ENCODE measurements at regions not wholly inside any gene's neighbourhood (a gene's known extent, or its start where the extent isn't known, plus 50 kb on each side); places are given as distances from the start of the nearest gene placed in this dataset.

- no peaks in the 10 kb centered on the region for H3K36me3 ChIP-seq (ENCODE audit: control insufficient read depth in 1 of 2, insufficient read depth in 2 of 2, low read length in 2 of 2)
- no peak overlapping the region for H3K27ac ChIP-seq (ENCODE audit: low read length)
- no peaks in the 10 kb centered on the region for H3K4me1 ChIP-seq (ENCODE audit: control insufficient read depth in 1 of 2, insufficient read depth in 2 of 2, low read length in 2 of 2)
- H3K9me3 ChIP-seq (ENCODE audit: control insufficient read depth in 1 of 2, low read length in 2 of 2): peaks cover 14 to 22% of the 10 kb centered on the region in 2 donors
- no peak overlapping the region for H3K4me3 ChIP-seq (ENCODE audit: low read depth in 1 of 2, low read length in 2 of 2)
- H3K27me3 ChIP-seq (ENCODE audit: low read depth, low read length): no peaks in the 10 kb centered on the region
Measured at GRCh38 chr6:4382362-4382853, 247.0 kb upstream of the ECI2 start.

- no peaks in the 10 kb centered on the region for H3K36me3 ChIP-seq (ENCODE audit: control insufficient read depth in 1 of 2, insufficient read depth in 2 of 2, low read length in 2 of 2)
Measured at GRCh38 chr6:4381381-4381780, 246.0 kb upstream of the ECI2 start.

DNA sequence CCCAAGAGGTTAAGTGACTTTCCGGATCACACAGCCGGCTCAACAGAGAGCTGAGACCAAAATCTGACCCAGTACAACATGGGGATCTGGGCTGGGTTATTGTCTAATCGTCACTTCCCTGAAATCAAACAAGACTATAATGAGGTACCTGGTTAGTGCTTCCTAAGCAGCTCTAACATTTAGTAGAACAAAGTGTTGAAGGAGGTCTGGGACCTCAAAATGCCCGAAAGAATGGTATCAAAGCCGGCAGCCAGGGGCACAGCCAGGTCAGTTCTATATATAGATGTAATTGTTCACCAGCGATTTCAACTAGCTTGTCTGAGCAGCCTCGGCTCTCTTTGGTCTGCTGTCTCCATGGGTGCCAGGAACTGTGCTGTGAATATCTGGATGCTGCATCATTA, 245.5 kb upstream of the ECI2 start:
- Histone ChIP-seq H3K9me3 (ENCODE audit: control insufficient read depth in 1 of 2, low read length in 2 of 2) (peaks cover 14 to 22% of the 10 kb centered on the region in 2 donors), H3K27me3 (ENCODE audit: low read depth, low read length) (no peaks in the 10 kb centered on the region), H3K4me3 (ENCODE audit: low read depth in 1 of 2, low read length in 2 of 2) (no peak overlapping the region), H3K27ac (ENCODE audit: low read length) (no peak overlapping the region), H3K4me1 (ENCODE audit: control insufficient read depth in 1 of 2, insufficient read depth in 2 of 2, low read length in 2 of 2) (no peaks in the 10 kb centered on the region), H3K36me3 (ENCODE audit: control insufficient read depth in 1 of 2, insufficient read depth in 2 of 2, low read length in 2 of 2) (no peaks in the 10 kb centered on the region)

More at GRCh38 chr6:4381381-4381780, 246.0 kb upstream of the ECI2 start:
- Histone ChIP-seq H3K27me3 (ENCODE audit: low read depth, low read length) (no peaks in the 10 kb centered on the region), H3K4me3 (ENCODE audit: low read depth in 1 of 2, low read length in 2 of 2) (no peak overlapping the region), H3K27ac (ENCODE audit: low read length) (no peak overlapping the region), H3K4me1 (ENCODE audit: control insufficient read depth in 1 of 2, insufficient read depth in 2 of 2, low read length in 2 of 2) (no peaks in the 10 kb centered on the region), H3K9me3 (ENCODE audit: control insufficient read depth in 1 of 2, low read length in 2 of 2) (peaks cover 14 to 22% of the 10 kb centered on the region in 2 donors)

DNA sequence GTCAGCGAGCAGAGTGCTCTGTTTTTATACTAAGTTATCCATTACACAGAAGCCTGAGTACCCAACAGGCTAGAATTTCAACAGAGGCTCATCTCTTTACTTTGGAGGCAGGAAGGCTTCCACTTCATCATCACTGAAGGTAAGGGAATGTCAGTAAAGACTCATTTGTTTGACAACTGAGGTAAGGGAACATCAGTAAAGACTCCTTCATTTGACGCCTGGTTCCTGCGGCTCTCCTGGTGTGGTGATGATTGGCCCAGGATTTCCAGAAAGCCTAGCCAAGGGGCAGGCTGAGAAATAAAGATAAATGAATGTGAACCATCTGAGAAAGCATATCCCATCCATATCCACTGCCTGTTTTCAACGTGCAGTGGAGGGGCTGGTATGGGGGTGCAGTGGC, 244.6 kb upstream of the ECI2 start:
- H3K36me3 ChIP-seq (ENCODE audit: control insufficient read depth in 1 of 2, insufficient read depth in 2 of 2, low read length in 2 of 2): no peaks in the 10 kb centered on the region
- H3K4me1 ChIP-seq (ENCODE audit: control insufficient read depth in 1 of 2, insufficient read depth in 2 of 2, low read length in 2 of 2): no peaks in the 10 kb centered on the region
- H3K27ac ChIP-seq (ENCODE audit: low read length): no peak overlapping the region

DNA sequence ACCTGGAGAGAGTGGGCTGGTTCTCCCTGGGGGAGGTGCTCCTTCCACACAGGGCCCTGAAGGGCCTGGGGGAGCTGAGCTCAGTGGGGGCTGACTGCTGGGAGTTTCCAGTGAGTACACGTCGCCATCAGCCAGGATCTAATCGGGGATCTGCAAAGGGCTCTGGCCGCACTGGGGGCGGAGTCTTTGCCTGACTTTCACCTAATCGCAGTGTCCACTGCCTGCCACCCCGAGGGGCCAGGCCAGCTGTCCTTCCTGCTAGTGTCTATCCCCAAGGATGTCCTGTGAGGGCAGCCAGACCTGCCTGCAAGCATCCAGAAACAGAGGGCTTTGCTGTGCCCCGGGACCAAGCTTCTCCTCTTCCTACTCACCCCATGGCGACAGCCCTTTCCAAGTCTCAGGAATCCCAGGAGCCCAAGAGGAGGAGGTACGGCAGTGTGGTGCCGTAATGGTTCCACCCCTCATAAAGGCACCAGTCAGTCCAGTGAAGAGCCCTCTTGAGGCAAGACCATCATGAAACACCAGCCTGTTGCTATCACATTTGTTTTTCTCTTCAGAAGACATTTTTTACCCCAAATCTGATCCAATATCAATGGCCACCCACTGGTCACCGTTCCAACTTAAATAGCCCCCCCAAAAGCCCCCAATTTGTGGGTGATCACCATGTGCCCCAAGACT, 243.1 kb upstream of the ECI2 start:
- Histone ChIP-seq H3K4me1 (ENCODE audit: control insufficient read depth in 1 of 2, insufficient read depth in 2 of 2, low read length in 2 of 2) (no peaks in the 10 kb centered on the region), H3K27me3 (ENCODE audit: low read depth, low read length) (no peaks in the 10 kb centered on the region), H3K4me3 (ENCODE audit: low read depth in 1 of 2, low read length in 2 of 2) (no peak overlapping the region), H3K9me3 (ENCODE audit: control insufficient read depth in 1 of 2, low read length in 2 of 2) (peaks cover 3 to 7% of the 10 kb centered on the region in 2 donors), H3K36me3 (ENCODE audit: control insufficient read depth in 1 of 2, insufficient read depth in 2 of 2, low read length in 2 of 2) (no peaks in the 10 kb centered on the region), H3K27ac (ENCODE audit: low read length) (no peak overlapping the region)

More for the DNA sequence above, 244.6 kb upstream of the ECI2 start:
- H3K4me3 ChIP-seq (ENCODE audit: low read depth in 1 of 2, low read length in 2 of 2): no peak overlapping the region
- peaks cover 14 to 17% of the 10 kb centered on the region in 2 donors for H3K9me3 ChIP-seq (ENCODE audit: control insufficient read depth in 1 of 2, low read length in 2 of 2)
- no peaks in the 10 kb centered on the region for H3K27me3 ChIP-seq (ENCODE audit: low read depth, low read length)

DNA sequence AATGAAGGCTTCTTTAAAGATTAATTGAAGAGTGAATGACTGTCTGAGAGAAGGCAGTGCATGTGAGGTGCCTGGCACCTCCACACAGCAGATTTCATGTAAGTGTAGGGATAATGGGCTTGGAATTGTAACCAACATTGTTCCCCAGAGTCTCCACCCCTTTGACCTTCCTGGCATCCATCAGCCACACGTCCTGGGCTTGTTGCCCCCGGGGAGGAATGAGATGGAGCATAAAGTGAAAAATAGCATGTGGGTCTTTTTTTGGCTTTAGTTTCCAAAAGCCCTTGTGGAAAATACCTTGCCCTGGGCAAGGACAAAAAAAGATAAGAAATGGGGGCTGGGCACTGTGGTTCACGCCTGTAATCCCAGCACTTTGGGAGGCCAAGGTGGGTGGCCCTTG, 242.2 kb upstream of the ECI2 start:
- H3K9me3 ChIP-seq (ENCODE audit: control insufficient read depth in 1 of 2, low read length in 2 of 2): no peaks in the 10 kb centered on the region
- no peak overlapping the region for H3K27ac ChIP-seq (ENCODE audit: low read length)
- no peak overlapping the region for H3K4me3 ChIP-seq (ENCODE audit: low read depth in 1 of 2, low read length in 2 of 2)
- no peaks in the 10 kb centered on the region for H3K4me1 ChIP-seq (ENCODE audit: control insufficient read depth in 1 of 2, insufficient read depth in 2 of 2, low read length in 2 of 2)
- no peaks in the 10 kb centered on the region for H3K27me3 ChIP-seq (ENCODE audit: low read depth, low read length)
- H3K36me3 ChIP-seq (ENCODE audit: control insufficient read depth in 1 of 2, insufficient read depth in 2 of 2, low read length in 2 of 2): no peaks in the 10 kb centered on the region

GRCh38 chr6:4374216-4374615, 238.8 kb upstream of the ECI2 start:
- Histone ChIP-seq H3K27ac (ENCODE audit: low read length) (no peak overlapping the region), H3K27me3 (ENCODE audit: low read depth, low read length) (no peaks in the 10 kb centered on the region), H3K4me3 (ENCODE audit: low read depth in 1 of 2, low read length in 2 of 2) (no peak overlapping the region), H3K36me3 (ENCODE audit: control insufficient read depth in 1 of 2, insufficient read depth in 2 of 2, low read length in 2 of 2) (no peaks in the 10 kb centered on the region), H3K9me3 (ENCODE audit: control insufficient read depth in 1 of 2, low read length in 2 of 2) (no peaks in the 10 kb centered on the region), H3K4me1 (ENCODE audit: control insufficient read depth in 1 of 2, insufficient read depth in 2 of 2, low read length in 2 of 2) (no peaks in the 10 kb centered on the region)

GRCh38 chr6:4372866-4373265, 237.5 kb upstream of the ECI2 start:
- Histone ChIP-seq H3K27me3 (ENCODE audit: low read depth, low read length) (no peaks in the 10 kb centered on the region), H3K27ac (ENCODE audit: low read length) (no peak overlapping the region), H3K4me1 (ENCODE audit: control insufficient read depth in 1 of 2, insufficient read depth in 2 of 2, low read length in 2 of 2) (no peaks in the 10 kb centered on the region), H3K4me3 (ENCODE audit: low read depth in 1 of 2, low read length in 2 of 2) (no peak overlapping the region), H3K36me3 (ENCODE audit: control insufficient read depth in 1 of 2, insufficient read depth in 2 of 2, low read length in 2 of 2) (no peaks in the 10 kb centered on the region), H3K9me3 (ENCODE audit: control insufficient read depth in 1 of 2, low read length in 2 of 2) (no peaks in the 10 kb centered on the region)

- Histone ChIP-seq H3K36me3 (ENCODE audit: control insufficient read depth in 1 of 2, insufficient read depth in 2 of 2, low read length in 2 of 2) (no peaks in the 10 kb centered on the region), H3K4me3 (ENCODE audit: low read depth in 1 of 2, low read length in 2 of 2) (no peak overlapping the region), H3K27ac (ENCODE audit: low read length) (no peak overlapping the region), H3K27me3 (ENCODE audit: low read depth, low read length) (no peaks in the 10 kb centered on the region), H3K4me1 (ENCODE audit: control insufficient read depth in 1 of 2, insufficient read depth in 2 of 2, low read length in 2 of 2) (no peaks in the 10 kb centered on the region), H3K9me3 (ENCODE audit: control insufficient read depth in 1 of 2, low read length in 2 of 2) (no peaks in the 10 kb centered on the region)
Measured at GRCh38 chr6:4371207-4371921, 236.0 kb upstream of the ECI2 start.

GRCh38 chr6:4370066-4370465, 234.7 kb upstream of the ECI2 start:
- Histone ChIP-seq H3K27me3 (ENCODE audit: low read depth, low read length) (no peaks in the 10 kb centered on the region), H3K4me1 (ENCODE audit: control insufficient read depth in 1 of 2, insufficient read depth in 2 of 2, low read length in 2 of 2) (no peaks in the 10 kb centered on the region), H3K36me3 (ENCODE audit: control insufficient read depth in 1 of 2, insufficient read depth in 2 of 2, low read length in 2 of 2) (no peaks in the 10 kb centered on the region), H3K27ac (ENCODE audit: low read length) (no peak overlapping the region), H3K4me3 (ENCODE audit: low read depth in 1 of 2, low read length in 2 of 2) (no peak overlapping the region), H3K9me3 (ENCODE audit: control insufficient read depth in 1 of 2, low read length in 2 of 2) (no peaks in the 10 kb centered on the region)

DNA sequence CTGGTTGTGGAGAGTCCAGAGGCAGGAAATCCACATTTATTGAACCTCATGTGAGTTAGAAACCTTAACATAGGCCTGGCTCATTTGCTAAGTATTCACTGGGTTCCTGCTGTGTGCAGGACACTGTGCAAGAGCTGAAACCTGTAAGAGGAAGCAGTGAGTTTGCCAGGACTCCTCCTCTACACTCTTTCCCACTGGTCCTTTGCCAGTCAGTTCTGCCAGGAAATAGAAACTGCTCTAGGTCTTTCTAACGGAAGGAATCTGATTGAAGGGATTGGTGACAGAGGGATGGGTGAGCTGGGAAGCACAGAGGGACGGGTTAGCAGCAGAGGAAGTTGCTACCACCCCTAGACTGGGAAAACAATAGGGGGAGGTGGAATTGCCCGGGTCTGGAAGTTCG, 234.2 kb upstream of the ECI2 start:
- Histone ChIP-seq H3K9me3 (ENCODE audit: control insufficient read depth in 1 of 2, low read length in 2 of 2) (no peaks in the 10 kb centered on the region), H3K27me3 (ENCODE audit: low read depth, low read length) (no peaks in the 10 kb centered on the region), H3K36me3 (ENCODE audit: control insufficient read depth in 1 of 2, insufficient read depth in 2 of 2, low read length in 2 of 2) (no peaks in the 10 kb centered on the region), H3K4me1 (ENCODE audit: control insufficient read depth in 1 of 2, insufficient read depth in 2 of 2, low read length in 2 of 2) (no peaks in the 10 kb centered on the region), H3K4me3 (ENCODE audit: low read depth in 1 of 2, low read length in 2 of 2) (no peak overlapping the region), H3K27ac (ENCODE audit: low read length) (no peak overlapping the region)

Measured in muscle layer of duodenum (tissue), 2 donors.